NT2/D1 (cell line): ENCODE measurements at regions not wholly inside any gene's neighbourhood (a gene's known extent, or its start where the extent isn't known, plus 50 kb on each side); places are given as distances from the start of the nearest gene placed in this dataset.

Experiments
- SUZ12 ChIP-seq: IDR thresholded peaks from 2 replicates; pipeline ENCODE4 v1.6.1; 2011; ENCODE audit not compliant: insufficient read length, insufficient read depth; ENCODE audit errors: extremely low read depth
- ZNF274 ChIP-seq: IDR thresholded peaks from 2 replicates; pipeline ENCODE4 v1.6.1; 2011; ENCODE audit warnings: mild to moderate bottlenecking, low read depth, low read length

- TF ChIP-seq ZNF274 (no peak), SUZ12 (no peak)
Observed at GRCh38 chr14:62602712-62603111, 442.5 kb downstream of the KCNH5 start.
